Activated CD4-positive, alpha-beta T cell treated with anti-CD3 and anti-CD28 coated beads, Interleukin-2, amount 10 ng/mL, durations not matched to agents 7 days and 5 days (primary cell): ENCODE measurements at regions not wholly inside any gene's neighbourhood (a gene's known extent, or its start where the extent isn't known, plus 50 kb on each side); places are given as distances from the start of the nearest gene placed in this dataset.
"Not testable (repeated sequence)": the region's sequence is repeated elsewhere in the genome, so short reads cannot be mapped to it uniquely, and the experiment has no call there.

Experiments used
- CTCF ChIA-PET: fragments of 350-600 bp; sonication (Branson Sonifier 250); formaldehyde crosslinking; loops from one replicate; lab custom pipeline; 2021; ENCODE audit warnings: antibody characterized with exemption; lab: Charles Lee
- POLR2A ChIA-PET: fragments of 350-600 bp; sonication (Branson Sonifier 250); formaldehyde crosslinking; loops from one replicate; lab custom pipeline; 2021; ENCODE audit warnings: antibody characterized with exemption; lab: Charles Lee
- DNase-seq: peaks from one replicate; pipeline ENCODE4 v3.0.0-alpha.2; 2020
- H3K27ac Mint-ChIP-seq: one replicate; pipeline ENCODE4 v1.8.0; 2021; ENCODE audit warnings: mild to moderate bottlenecking, moderate library complexity, mixed read lengths
- H3K27me3 Mint-ChIP-seq: one replicate; pipeline ENCODE4 v1.8.0; 2021; ENCODE audit warnings: mixed read lengths
- H3K36me3 Mint-ChIP-seq: one replicate; pipeline ENCODE4 v1.8.0; 2021; ENCODE audit warnings: low read depth, mixed read lengths
- H3K4me1 Mint-ChIP-seq: one replicate; pipeline ENCODE4 v1.8.0; 2021; ENCODE audit warnings: mixed read lengths
- H3K4me3 Mint-ChIP-seq: one replicate; pipeline ENCODE4 v1.8.0; 2021; ENCODE audit warnings: mild to moderate bottlenecking, moderate library complexity, mixed read lengths
- H3K9me3 Mint-ChIP-seq: one replicate; pipeline ENCODE4 v1.8.0; 2021; ENCODE audit warnings: mixed read lengths

- DNase-seq = no peak
- POLR2A ChIA-PET = no interaction called here
- no peaks in the 10 kb centered on the region for H3K4me1 Mint-ChIP-seq
- no peaks in the 10 kb centered on the region for H3K36me3 Mint-ChIP-seq
- no peak overlapping the region for H3K27ac Mint-ChIP-seq
- CTCF ChIA-PET = no interaction called here
- H3K27me3 Mint-ChIP-seq = no peaks in the 10 kb centered on the region
- H3K9me3 Mint-ChIP-seq = peaks cover 59% of the 10 kb centered on the region
- no peak overlapping the region for H3K4me3 Mint-ChIP-seq
Measured at GRCh38 chr19:27846944-27847343, 1366.0 kb downstream of the UQCRFS1 start.

- CTCF ChIA-PET = no interaction called here
Measured at GRCh38 chr19:27844261-27844660, 1368.7 kb downstream of the UQCRFS1 start.

GRCh38 chr19:27843861-27844260, 1369.1 kb downstream of the UQCRFS1 start:
- DNase-seq = no peak
- CTCF ChIA-PET = no interaction called here
- Mint-ChIP-seq H3K27me3 (no peaks in the 10 kb centered on the region), H3K4me3 (no peak overlapping the region), H3K9me3 (peaks cover 47% of the 10 kb centered on the region), H3K36me3 (no peaks in the 10 kb centered on the region), H3K4me1 (no peaks in the 10 kb centered on the region), H3K27ac (no peak overlapping the region)
- POLR2A ChIA-PET = interaction anchor here (0.6 kb wide), 1 partner anchor 981 kb away, joined by 16 read pairs; no protein-coding TSS in a partner anchor

More at GRCh38 chr19:27844261-27844660, 1368.7 kb downstream of the UQCRFS1 start:
- peaks cover 51% of the 10 kb centered on the region for H3K9me3 Mint-ChIP-seq
- H3K4me1 Mint-ChIP-seq = no peaks in the 10 kb centered on the region
- no peak overlapping the region for H3K4me3 Mint-ChIP-seq
- POLR2A ChIA-PET = interaction anchor here (0.6 kb wide), 1 partner anchor 981 kb away, joined by 16 read pairs; no protein-coding TSS in a partner anchor
- no peak overlapping the region for H3K27ac Mint-ChIP-seq
- no peaks in the 10 kb centered on the region for H3K36me3 Mint-ChIP-seq
- no peak for DNase-seq
- no peaks in the 10 kb centered on the region for H3K27me3 Mint-ChIP-seq

GRCh38 chr19:27833031-27833430, 1379.9 kb downstream of the UQCRFS1 start:
- no peaks in the 10 kb centered on the region for H3K4me1 Mint-ChIP-seq
- peaks cover 2% of the 10 kb centered on the region for H3K36me3 Mint-ChIP-seq
- H3K9me3 Mint-ChIP-seq = peaks cover 25% of the 10 kb centered on the region
- H3K4me3 Mint-ChIP-seq = no peak overlapping the region
- ChIA-PET POLR2A (no interaction called here), CTCF (no interaction called here)
- H3K27ac Mint-ChIP-seq = no peak overlapping the region
- DNase-seq = no peak
- no peaks in the 10 kb centered on the region for H3K27me3 Mint-ChIP-seq

- ChIA-PET POLR2A (no interaction called here), CTCF (no interaction called here)
- Mint-ChIP-seq H3K4me1 (no peaks in the 10 kb centered on the region), H3K9me3 (peaks cover 16% of the 10 kb centered on the region), H3K36me3 (peaks cover 2% of the 10 kb centered on the region), H3K4me3 (no peak overlapping the region), H3K27ac (no peak overlapping the region), H3K27me3 (no peaks in the 10 kb centered on the region)
- no peak for DNase-seq
Measured at GRCh38 chr19:27828829-27829228, 1384.1 kb downstream of the UQCRFS1 start.

- Mint-ChIP-seq H3K27ac (no peak overlapping the region), H3K9me3 (peaks cover 31% of the 10 kb centered on the region), H3K36me3 (no peaks in the 10 kb centered on the region), H3K4me1 (no peaks in the 10 kb centered on the region), H3K4me3 (no peak overlapping the region), H3K27me3 (no peaks in the 10 kb centered on the region)
- ChIA-PET CTCF (no interaction called here), POLR2A (no interaction called here)
- no peak for DNase-seq
Measured at GRCh38 chr19:27824108-27824507, 1388.8 kb downstream of the UQCRFS1 start.

- ChIA-PET CTCF (no interaction called here), POLR2A (no interaction called here)
- H3K4me1 Mint-ChIP-seq = no peaks in the 10 kb centered on the region
- H3K36me3 Mint-ChIP-seq = no peaks in the 10 kb centered on the region
- H3K9me3 Mint-ChIP-seq = peaks cover 33% of the 10 kb centered on the region
- no peak overlapping the region for H3K4me3 Mint-ChIP-seq
- H3K27me3 Mint-ChIP-seq = no peaks in the 10 kb centered on the region
- DNase-seq = no peak
- no peak overlapping the region for H3K27ac Mint-ChIP-seq
Measured at GRCh38 chr19:27822336-27822735, 1390.6 kb downstream of the UQCRFS1 start.

GRCh38 chr19:27821418-27822018, 1391.4 kb downstream of the UQCRFS1 start:
- no peak overlapping the region for H3K27ac Mint-ChIP-seq
- no peaks in the 10 kb centered on the region for H3K36me3 Mint-ChIP-seq
- ChIA-PET POLR2A (no interaction called here), CTCF (no interaction called here)
- no peaks in the 10 kb centered on the region for H3K27me3 Mint-ChIP-seq
- peaks cover 39% of the 10 kb centered on the region for H3K9me3 Mint-ChIP-seq
- DNase-seq = no peak
- H3K4me1 Mint-ChIP-seq = no peaks in the 10 kb centered on the region
- no peak overlapping the region for H3K4me3 Mint-ChIP-seq

- Mint-ChIP-seq H3K36me3 (no peaks in the 10 kb centered on the region), H3K9me3 (peaks cover 22% of the 10 kb centered on the region), H3K27ac (no peak overlapping the region), H3K27me3 (no peaks in the 10 kb centered on the region), H3K4me1 (no peaks in the 10 kb centered on the region), H3K4me3 (no peak overlapping the region)
- ChIA-PET POLR2A (no interaction called here), CTCF (no interaction called here)
- DNase-seq = no peak
Measured at GRCh38 chr19:27815985-27816384, 1397.0 kb downstream of the UQCRFS1 start.

- DNase-seq, H3K27me3 Mint-ChIP-seq, POLR2A ChIA-PET, H3K4me3 Mint-ChIP-seq, H3K4me1 Mint-ChIP-seq, H3K36me3 Mint-ChIP-seq, H3K27ac Mint-ChIP-seq, CTCF ChIA-PET: not testable (repeated sequence)
- H3K9me3 Mint-ChIP-seq = peaks cover 18% of the 10 kb centered on the region
Measured at GRCh38 chr19:27814834-27815233, 1398.1 kb downstream of the UQCRFS1 start.

GRCh38 chr19:27814274-27814673, 1398.7 kb downstream of the UQCRFS1 start:
- H3K4me1 Mint-ChIP-seq, CTCF ChIA-PET, H3K36me3 Mint-ChIP-seq, H3K27me3 Mint-ChIP-seq, H3K4me3 Mint-ChIP-seq, POLR2A ChIA-PET, DNase-seq, H3K27ac Mint-ChIP-seq: not testable (repeated sequence)
- peaks cover 18% of the 10 kb centered on the region for H3K9me3 Mint-ChIP-seq

GRCh38 chr19:27806471-27807070, 1406.4 kb downstream of the UQCRFS1 start:
- CTCF ChIA-PET = no interaction called here
- no peaks in the 10 kb centered on the region for H3K27me3 Mint-ChIP-seq
- H3K4me3 Mint-ChIP-seq = no peak overlapping the region
- H3K9me3 Mint-ChIP-seq = peaks cover 2% of the 10 kb centered on the region
- no peaks in the 10 kb centered on the region for H3K4me1 Mint-ChIP-seq
- no peak overlapping the region for H3K27ac Mint-ChIP-seq
- no peak for DNase-seq
- peaks cover 24% of the 10 kb centered on the region for H3K36me3 Mint-ChIP-seq
- POLR2A ChIA-PET = no interaction called here

- Mint-ChIP-seq H3K27ac (no peak overlapping the region), H3K27me3 (no peaks in the 10 kb centered on the region), H3K4me3 (no peak overlapping the region), H3K9me3 (peaks cover 2% of the 10 kb centered on the region), H3K4me1 (no peaks in the 10 kb centered on the region), H3K36me3 (peaks cover 29% of the 10 kb centered on the region)
- POLR2A ChIA-PET = no interaction called here
- no peak for DNase-seq
- CTCF ChIA-PET = no interaction called here
Measured at GRCh38 chr19:27805848-27806247, 1407.1 kb downstream of the UQCRFS1 start.

- H3K36me3 Mint-ChIP-seq = peaks cover 53% of the 10 kb centered on the region
- CTCF ChIA-PET = interaction anchor here (0.9 kb wide), 1 partner anchor 9 kb away, joined by 3 read pairs; no protein-coding TSS in a partner anchor
- H3K4me3 Mint-ChIP-seq, POLR2A ChIA-PET, H3K27ac Mint-ChIP-seq, H3K9me3 Mint-ChIP-seq, H3K4me1 Mint-ChIP-seq, H3K27me3 Mint-ChIP-seq, DNase-seq: not testable (repeated sequence)
Measured at GRCh38 chr19:27802293-27802692, 1410.7 kb downstream of the UQCRFS1 start.
